ENCODE measurements at regions not wholly inside any gene's neighbourhood (a gene's known extent, or its start where the extent isn't known, plus 50 kb on each side); places are given as distances from the start of the nearest gene placed in this dataset.

GRCh38 chr10:78771808-78772455 lies 296.8 kb upstream of the ZMIZ1 start:
- TF ChIP-seq, protein P1, sequence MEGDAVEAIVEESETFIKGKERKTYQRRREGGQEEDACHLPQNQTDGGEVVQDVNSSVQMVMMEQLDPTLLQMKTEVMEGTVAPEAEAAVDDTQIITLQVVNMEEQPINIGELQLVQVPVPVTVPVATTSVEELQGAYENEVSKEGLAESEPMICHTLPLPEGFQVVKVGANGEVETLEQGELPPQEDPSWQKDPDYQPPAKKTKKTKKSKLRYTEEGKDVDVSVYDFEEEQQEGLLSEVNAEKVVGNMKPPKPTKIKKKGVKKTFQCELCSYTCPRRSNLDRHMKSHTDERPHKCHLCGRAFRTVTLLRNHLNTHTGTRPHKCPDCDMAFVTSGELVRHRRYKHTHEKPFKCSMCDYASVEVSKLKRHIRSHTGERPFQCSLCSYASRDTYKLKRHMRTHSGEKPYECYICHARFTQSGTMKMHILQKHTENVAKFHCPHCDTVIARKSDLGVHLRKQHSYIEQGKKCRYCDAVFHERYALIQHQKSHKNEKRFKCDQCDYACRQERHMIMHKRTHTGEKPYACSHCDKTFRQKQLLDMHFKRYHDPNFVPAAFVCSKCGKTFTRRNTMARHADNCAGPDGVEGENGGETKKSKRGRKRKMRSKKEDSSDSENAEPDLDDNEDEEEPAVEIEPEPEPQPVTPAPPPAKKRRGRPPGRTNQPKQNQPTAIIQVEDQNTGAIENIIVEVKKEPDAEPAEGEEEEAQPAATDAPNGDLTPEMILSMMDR (conservative IDR thresholded peaks at IDR 0.05), result no peak
- no peak for TF ChIP-seq EZH2 (IDR thresholded peaks at IDR 0.05; ENCODE audit: low read depth)

All from PC-9 (cell line).